HepG2 (cell line): ENCODE measurements at regions not wholly inside any gene's neighbourhood (a gene's known extent, or its start where the extent isn't known, plus 50 kb on each side); places are given as distances from the start of the nearest gene placed in this dataset.

Source experiments
- BCL6 ChIP-seq: IDR thresholded peaks from 2 replicates; pipeline ENCODE4 v1.6.1; 2016; ENCODE audit warnings: missing genetic modification reagents, missing compliant biosample characterization
- CREB3 ChIP-seq: sonication (generic); formaldehyde crosslinking; IDR thresholded peaks from 2 replicates; pipeline ENCODE4 v1.5.0; 2020; ENCODE audit warnings: missing genetic modification reagents
- FUBP1 ChIP-seq: sonication (generic); formaldehyde crosslinking; IDR thresholded peaks from 2 replicates; pipeline ENCODE4 v1.5.1; 2020; ENCODE audit warnings: missing genetic modification reagents, mild to moderate bottlenecking, borderline replicate concordance
- IRF1 ChIP-seq: sonication (generic); formaldehyde crosslinking; IDR thresholded peaks from 2 replicates; pipeline ENCODE4 v1.4.0; 2020; ENCODE audit warnings: low read depth, mild to moderate bottlenecking, missing genetic modification reagents
- LCORL ChIP-seq, 2 experiments: fragments of 450-650 bp in 1 of 2; sonication (generic) in 1 of 2; formaldehyde crosslinking in 1 of 2; IDR thresholded peaks; 2 replicates each; pipeline versions ENCODE4 v1.5.0 to v1.6.1; 2017 to 2020; ENCODE audit warnings: antibody characterized with exemption in 1 of 2, missing genetic modification reagents in 1 of 2
- PBX2 ChIP-seq: IDR thresholded peaks from 2 replicates; pipeline ENCODE4 v1.6.1; 2016; ENCODE audit warnings: control low read depth
- SIX4 ChIP-seq: sonication (generic); formaldehyde crosslinking; IDR thresholded peaks from 2 replicates; pipeline ENCODE4 v1.4.0; 2020; ENCODE audit warnings: missing genetic modification reagents
- STAT5B ChIP-seq: sonication (generic); formaldehyde crosslinking; IDR thresholded peaks from 2 replicates; pipeline ENCODE4 v1.4.0; 2020; ENCODE audit warnings: missing genetic modification reagents
- TP53 ChIP-seq: sonication (generic); formaldehyde crosslinking; conservative IDR thresholded peaks from 2 replicates; pipeline ENCODE4 v1.4.0; 2020; ENCODE audit warnings: missing genetic modification reagents
- YEATS2 ChIP-seq: sonication (generic); formaldehyde crosslinking; IDR thresholded peaks from 2 replicates; pipeline ENCODE4 v1.4.0; 2020; ENCODE audit warnings: missing genetic modification reagents, borderline replicate concordance
- ZBTB1 ChIP-seq: sonication (generic); formaldehyde crosslinking; IDR thresholded peaks from 2 replicates; pipeline ENCODE4 v1.4.0; 2020; ENCODE audit warnings: missing genetic modification reagents, borderline replicate concordance
- ZNF407 ChIP-seq: sonication (generic); formaldehyde crosslinking; IDR thresholded peaks from one replicate; pipeline ENCODE4 v1.5.1; 2020; ENCODE audit warnings: mild to moderate bottlenecking, missing genetic modification reagents; ENCODE audit errors: not compliant biosample characterization
- ZNF460 ChIP-seq: sonication (generic); formaldehyde crosslinking; IDR thresholded peaks from 2 replicates; pipeline ENCODE4 v1.5.1; 2020; ENCODE audit warnings: missing genetic modification reagents, mild to moderate bottlenecking, borderline replicate concordance
- ZNF510 ChIP-seq: sonication (generic); formaldehyde crosslinking; IDR thresholded peaks from 2 replicates; pipeline ENCODE4 v1.4.0; 2020; ENCODE audit warnings: low read depth, mild to moderate bottlenecking, missing genetic modification reagents
- ZNF672 ChIP-seq: sonication (generic); formaldehyde crosslinking; IDR thresholded peaks from 2 replicates; pipeline ENCODE4 v1.8.1; 2022; ENCODE audit warnings: missing genetic modification reagents

GRCh38 chr2:8090748-8091700 is 590.8 kb upstream of the ID2 start (continued):
- TF ChIP-seq YEATS2 (CRISPR knock-in tag) (peak; percentile 84; the same call in 1 of the 2 replicates), ZNF460 (CRISPR knock-in tag) (no peak; the same call in 1 of the 2 replicates), TP53 (no peak), FUBP1 (CRISPR knock-in tag) (no peak), ZNF672 (CRISPR knock-in tag) (no peak), ZBTB1 (CRISPR knock-in tag) (no peak), ZNF510 (peak; percentile 88; the same call in 1 of the 2 replicates), BCL6 (CRISPR knock-in tag) (peak; percentile 86), IRF1 (CRISPR knock-in tag) (no peak), ZNF407 (CRISPR knock-in tag) (no peak), CREB3 (CRISPR knock-in tag) (no peak), SIX4 (CRISPR knock-in tag) (peak; percentile 55; the same call in 1 of the 2 replicates), LCORL (IDR thresholded peaks at IDR 0.05) (peak; percentile 24; the same call in 1 of the 2 replicates), LCORL (CRISPR knock-in tag; IDR thresholded peaks at IDR 0.05) (peak; percentile 81), PBX2 (no peak), STAT5B (CRISPR knock-in tag) (no peak)
